ENCODE measurements at regions not wholly inside any gene's neighbourhood (a gene's known extent, or its start where the extent isn't known, plus 50 kb on each side); places are given as distances from the start of the nearest gene placed in this dataset.
"Not testable (repeated sequence)": the region's sequence is repeated elsewhere in the genome, so short reads cannot be mapped to it uniquely, and the experiment has no call there.

GRCh38 chr7:35853194-35853593 lies 52.3 kb downstream of the SEPTIN7 start:
- DNase-seq (ENCODE audit: low spot score in 2 of 2); H3K9me3 ChIP-seq; intact Hi-C loops (cut with DNase I; ENCODE audit: low total_unique reads); H3K4me1 ChIP-seq; H3K27ac ChIP-seq; H3K27me3 ChIP-seq; H3K36me3 ChIP-seq; H3K4me3 ChIP-seq: not testable (repeated sequence)

- intact Hi-C loops (cut with DNase I; ENCODE audit: low total_unique reads) = no loop called here
- H3K36me3 ChIP-seq = no peaks in the 10 kb centered on the region
- H3K9me3 ChIP-seq = peaks cover 0 to 5% of the 10 kb centered on the region in 2 donors
- no peak overlapping the region for H3K4me3 ChIP-seq
- TF ChIP-seq POLR2A (IDR thresholded peaks at IDR 0.05) (no peak), POLR2AphosphoS5 (IDR thresholded peaks at IDR 0.05) (no peak), CTCF (IDR thresholded peaks at IDR 0.05) (no peak)
- DNase-seq (ENCODE audit: low spot score in 2 of 2) = no peak
- H3K4me1 ChIP-seq = no peaks in the 10 kb centered on the region
- H3K27ac ChIP-seq = no peak overlapping the region
- no peaks in the 10 kb centered on the region for H3K27me3 ChIP-seq
Measured at GRCh38 chr7:35854311-35854710, 53.5 kb downstream of the SEPTIN7 start.

- H3K27ac ChIP-seq = no peak overlapping the region
- H3K4me3 ChIP-seq = no peak overlapping the region
- TF ChIP-seq CTCF (IDR thresholded peaks at IDR 0.05) (no peak), POLR2AphosphoS5 (IDR thresholded peaks at IDR 0.05) (no peak), POLR2A (IDR thresholded peaks at IDR 0.05) (no peak)
- no peaks in the 10 kb centered on the region for H3K4me1 ChIP-seq
- DNase-seq (ENCODE audit: low spot score in 2 of 2) = no peak
- peaks cover 0 to 5% of the 10 kb centered on the region in 2 donors for H3K9me3 ChIP-seq
- no peaks in the 10 kb centered on the region for H3K36me3 ChIP-seq
- no peaks in the 10 kb centered on the region for H3K27me3 ChIP-seq
- intact Hi-C loops (cut with DNase I; ENCODE audit: low total_unique reads) = no loop called here
Measured at GRCh38 chr7:35856175-35856574, 55.3 kb downstream of the SEPTIN7 start.

- Histone ChIP-seq H3K4me3 (no peak overlapping the region), H3K27me3 (no peaks in the 10 kb centered on the region), H3K36me3 (no peaks in the 10 kb centered on the region), H3K27ac (no peak overlapping the region), H3K4me1 (no peaks in the 10 kb centered on the region), H3K9me3 (peaks cover 0 to 5% of the 10 kb centered on the region in 2 donors)
- TF ChIP-seq CTCF (IDR thresholded peaks at IDR 0.05) (no peak), POLR2AphosphoS5 (IDR thresholded peaks at IDR 0.05) (no peak), POLR2A (IDR thresholded peaks at IDR 0.05) (no peak)
- no peak for DNase-seq (ENCODE audit: low spot score in 2 of 2)
- intact Hi-C loops (cut with DNase I; ENCODE audit: low total_unique reads) = no loop called here
Measured at GRCh38 chr7:35860664-35861063, 59.8 kb downstream of the SEPTIN7 start.

GRCh38 chr7:35865287-35865686 lies 64.4 kb downstream of the SEPTIN7 start:
- intact Hi-C loops (cut with DNase I; ENCODE audit: low total_unique reads) = no loop called here

GRCh38 chr7:35866186-35866585 lies 65.3 kb downstream of the SEPTIN7 start:
- Histone ChIP-seq H3K27me3 (no peaks in the 10 kb centered on the region), H3K4me3 (no peak overlapping the region), H3K36me3 (no peaks in the 10 kb centered on the region), H3K4me1 (no peaks in the 10 kb centered on the region), H3K27ac (no peak overlapping the region), H3K9me3 (no peaks in the 10 kb centered on the region)
- intact Hi-C loops (cut with DNase I; ENCODE audit: low total_unique reads) = no loop called here
- no peak for DNase-seq (ENCODE audit: low spot score in 2 of 2)
- no peak for TF ChIP-seq POLR2A (IDR thresholded peaks at IDR 0.05)
- no peak for TF ChIP-seq CTCF (IDR thresholded peaks at IDR 0.05)
- TF ChIP-seq POLR2AphosphoS5 (IDR thresholded peaks at IDR 0.05) = no peak

More at GRCh38 chr7:35865287-35865686, 64.4 kb downstream of the SEPTIN7 start:
- H3K27me3 ChIP-seq = no peaks in the 10 kb centered on the region
- TF ChIP-seq POLR2AphosphoS5 (IDR thresholded peaks at IDR 0.05) = no peak
- H3K4me3 ChIP-seq = no peak overlapping the region
- DNase-seq (ENCODE audit: low spot score in 2 of 2) = no peak
- H3K4me1 ChIP-seq = no peaks in the 10 kb centered on the region
- H3K36me3 ChIP-seq = no peaks in the 10 kb centered on the region
- H3K27ac ChIP-seq = no peak overlapping the region
- no peaks in the 10 kb centered on the region for H3K9me3 ChIP-seq

GRCh38 chr7:35869117-35869516 lies 68.3 kb downstream of the SEPTIN7 start:
- H3K27me3 ChIP-seq; H3K36me3 ChIP-seq; H3K9me3 ChIP-seq; H3K27ac ChIP-seq; DNase-seq (ENCODE audit: low spot score in 2 of 2); H3K4me1 ChIP-seq; intact Hi-C loops (cut with DNase I; ENCODE audit: low total_unique reads); H3K4me3 ChIP-seq: not testable (repeated sequence)

Data from breast epithelium (tissue), 4 donors.